SK-N-SH treated with all-trans-retinoic acid at 6 μM for 48 hours (cell line): ENCODE measurements at regions not wholly inside any gene's neighbourhood (a gene's known extent, or its start where the extent isn't known, plus 50 kb on each side); places are given as distances from the start of the nearest gene placed in this dataset.

ENCODE experiments used
- ISL1 ChIP-seq: fragments of 250-450 bp; sonication (Bioruptor Pico); IDR thresholded peaks from 2 replicates; pipeline ENCODE4 v2.1.2; 2022; ENCODE audit warnings: mild to moderate bottlenecking, moderate library complexity
- PPARA ChIP-seq: fragments of 250-450 bp; sonication (Bioruptor Pico); IDR thresholded peaks from 2 replicates; pipeline ENCODE4 v1.5.0; 2020; ENCODE audit warnings: mild to moderate bottlenecking, borderline replicate concordance
- ZC3H10 ChIP-seq: fragments of 250-450 bp; sonication (Bioruptor Pico); IDR thresholded peaks from 2 replicates; pipeline ENCODE4 v1.5.1; 2021; ENCODE audit warnings: mild to moderate bottlenecking, moderate library complexity
- TF ChIP-seq, protein P1 (sequence below): fragments of 250-450 bp; sonication (Bioruptor Pico); IDR thresholded peaks from 2 replicates; pipeline ENCODE4 v1.8.0; 2021; ENCODE audit warnings: low read depth, mild to moderate bottlenecking, moderate library complexity, borderline replicate concordance
- TF ChIP-seq, protein P2 (sequence below): fragments of 250-450 bp; sonication (Bioruptor Pico); IDR thresholded peaks from 2 replicates; pipeline ENCODE4 v1.8.0; 2020; ENCODE audit warnings: mild to moderate bottlenecking, moderate library complexity, borderline replicate concordance
- TF ChIP-seq, protein P3 (sequence below): fragments of 250-450 bp; sonication (Bioruptor Pico); IDR thresholded peaks from 2 replicates; pipeline ENCODE4 v1.5.1; 2020; ENCODE audit warnings: low read depth, mild to moderate bottlenecking, moderate library complexity

DNA sequence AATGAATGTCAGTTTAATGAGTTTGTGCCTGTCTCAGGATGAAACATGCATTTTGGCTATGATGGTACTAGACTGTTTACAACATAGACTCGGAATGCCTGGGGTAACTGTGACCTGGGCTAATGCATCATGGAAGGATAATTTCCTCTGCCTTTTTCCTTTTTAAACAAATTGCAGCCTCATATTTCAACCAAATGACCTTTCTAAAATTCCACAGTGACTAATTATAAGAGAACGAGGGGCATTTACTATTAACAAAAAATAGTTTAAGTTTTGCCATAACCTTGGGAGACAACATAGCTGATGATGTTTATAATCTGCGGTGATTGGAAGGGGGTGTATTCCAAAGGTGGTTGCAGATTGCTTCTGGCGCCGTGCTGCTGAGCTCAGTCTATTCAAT is 1140.5 kb downstream of the GALC start:
- TF ChIP-seq, protein P1, sequence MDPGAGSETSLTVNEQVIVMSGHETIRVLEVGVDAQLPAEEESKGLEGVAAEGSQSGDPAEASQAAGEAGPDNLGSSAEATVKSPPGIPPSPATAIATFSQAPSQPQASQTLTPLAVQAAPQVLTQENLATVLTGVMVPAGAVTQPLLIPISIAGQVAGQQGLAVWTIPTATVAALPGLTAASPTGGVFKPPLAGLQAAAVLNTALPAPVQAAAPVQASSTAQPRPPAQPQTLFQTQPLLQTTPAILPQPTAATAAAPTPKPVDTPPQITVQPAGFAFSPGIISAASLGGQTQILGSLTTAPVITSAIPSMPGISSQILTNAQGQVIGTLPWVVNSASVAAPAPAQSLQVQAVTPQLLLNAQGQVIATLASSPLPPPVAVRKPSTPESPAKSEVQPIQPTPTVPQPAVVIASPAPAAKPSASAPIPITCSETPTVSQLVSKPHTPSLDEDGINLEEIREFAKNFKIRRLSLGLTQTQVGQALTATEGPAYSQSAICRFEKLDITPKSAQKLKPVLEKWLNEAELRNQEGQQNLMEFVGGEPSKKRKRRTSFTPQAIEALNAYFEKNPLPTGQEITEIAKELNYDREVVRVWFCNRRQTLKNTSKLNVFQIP, result no peak
- TF ChIP-seq, protein P2, sequence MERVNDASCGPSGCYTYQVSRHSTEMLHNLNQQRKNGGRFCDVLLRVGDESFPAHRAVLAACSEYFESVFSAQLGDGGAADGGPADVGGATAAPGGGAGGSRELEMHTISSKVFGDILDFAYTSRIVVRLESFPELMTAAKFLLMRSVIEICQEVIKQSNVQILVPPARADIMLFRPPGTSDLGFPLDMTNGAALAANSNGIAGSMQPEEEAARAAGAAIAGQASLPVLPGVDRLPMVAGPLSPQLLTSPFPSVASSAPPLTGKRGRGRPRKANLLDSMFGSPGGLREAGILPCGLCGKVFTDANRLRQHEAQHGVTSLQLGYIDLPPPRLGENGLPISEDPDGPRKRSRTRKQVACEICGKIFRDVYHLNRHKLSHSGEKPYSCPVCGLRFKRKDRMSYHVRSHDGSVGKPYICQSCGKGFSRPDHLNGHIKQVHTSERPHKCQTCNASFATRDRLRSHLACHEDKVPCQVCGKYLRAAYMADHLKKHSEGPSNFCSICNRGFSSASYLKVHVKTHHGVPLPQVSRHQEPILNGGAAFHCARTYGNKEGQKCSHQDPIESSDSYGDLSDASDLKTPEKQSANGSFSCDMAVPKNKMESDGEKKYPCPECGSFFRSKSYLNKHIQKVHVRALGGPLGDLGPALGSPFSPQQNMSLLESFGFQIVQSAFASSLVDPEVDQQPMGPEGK (CRISPR knock-in tag), result no peak
- TF ChIP-seq, protein P3, sequence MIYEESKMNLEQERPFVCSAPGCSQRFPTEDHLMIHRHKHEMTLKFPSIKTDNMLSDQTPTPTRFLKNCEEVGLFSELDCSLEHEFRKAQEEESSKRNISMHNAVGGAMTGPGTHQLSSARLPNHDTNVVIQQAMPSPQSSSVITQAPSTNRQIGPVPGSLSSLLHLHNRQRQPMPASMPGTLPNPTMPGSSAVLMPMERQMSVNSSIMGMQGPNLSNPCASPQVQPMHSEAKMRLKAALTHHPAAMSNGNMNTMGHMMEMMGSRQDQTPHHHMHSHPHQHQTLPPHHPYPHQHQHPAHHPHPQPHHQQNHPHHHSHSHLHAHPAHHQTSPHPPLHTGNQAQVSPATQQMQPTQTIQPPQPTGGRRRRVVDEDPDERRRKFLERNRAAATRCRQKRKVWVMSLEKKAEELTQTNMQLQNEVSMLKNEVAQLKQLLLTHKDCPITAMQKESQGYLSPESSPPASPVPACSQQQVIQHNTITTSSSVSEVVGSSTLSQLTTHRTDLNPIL, result no peak
- no peak for TF ChIP-seq PPARA (CRISPR knock-in tag)
- no peak for TF ChIP-seq ISL1
- no peak for TF ChIP-seq ZC3H10 (CRISPR knock-in tag)
